ENCODE measurements at regions not wholly inside any gene's neighbourhood (a gene's known extent, or its start where the extent isn't known, plus 50 kb on each side); places are given as distances from the start of the nearest gene placed in this dataset.

DNA sequence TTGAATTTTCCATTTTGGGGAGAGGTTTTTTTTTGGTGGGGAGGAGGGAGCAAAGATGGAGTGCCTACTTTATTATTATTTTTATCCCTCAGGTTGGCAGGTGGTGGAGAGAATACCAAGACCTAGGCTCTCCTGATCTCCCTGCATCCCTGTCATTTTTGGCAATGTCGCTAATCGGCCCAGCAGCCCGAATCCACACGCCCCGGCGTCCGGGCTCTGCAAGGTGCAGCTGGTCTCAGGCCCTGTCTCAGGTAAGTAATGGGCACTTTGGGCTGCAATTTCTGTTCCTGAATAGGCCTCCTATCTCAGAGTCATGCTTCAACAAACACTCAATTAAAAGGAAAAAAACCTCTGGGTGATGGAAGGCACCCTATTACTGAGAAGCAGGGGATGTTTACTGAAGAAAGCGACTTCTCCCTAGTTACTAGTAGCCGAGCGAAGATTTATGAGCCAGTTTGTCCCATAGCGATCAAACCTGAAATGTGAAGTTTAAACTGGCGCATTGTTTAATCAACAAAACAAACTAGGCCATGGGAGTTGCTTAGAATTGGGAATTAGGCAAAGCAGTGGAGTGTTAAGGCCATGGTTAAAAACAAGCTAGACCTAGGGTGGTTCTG is 137.8 kb downstream of the RWDD3 start:
- Histone ChIP-seq H4K20me1 (ENCODE audit: insufficient read depth, low read length) (no peaks in the 10 kb centered on the region), H3K36me3 (ENCODE audit: insufficient read depth, low read length) (no peaks in the 10 kb centered on the region), H2AFZ (ENCODE audit: low read length) (no peak overlapping the region), H3K4me3 (ENCODE audit: insufficient read depth, low read length) (no peak overlapping the region), H3K79me2 (ENCODE audit: insufficient read depth, low read length) (no peaks in the 10 kb centered on the region), H3K4me2 (ENCODE audit: insufficient read depth, low read length) (no peak overlapping the region), H3K27me3 (ENCODE audit: insufficient read depth, low read length) (no peaks in the 10 kb centered on the region), H3K27ac (ENCODE audit: low read depth, low read length) (no peak overlapping the region), H3K9me3 (ENCODE audit: low read depth, low read length) (no peaks in the 10 kb centered on the region), H3K4me1 (ENCODE audit: insufficient read depth, low read length) (no peaks in the 10 kb centered on the region)
- no peak for DNase-seq (ENCODE audit: insufficient read length, low spot score, missing footprints)
- TF ChIP-seq, protein P1, sequence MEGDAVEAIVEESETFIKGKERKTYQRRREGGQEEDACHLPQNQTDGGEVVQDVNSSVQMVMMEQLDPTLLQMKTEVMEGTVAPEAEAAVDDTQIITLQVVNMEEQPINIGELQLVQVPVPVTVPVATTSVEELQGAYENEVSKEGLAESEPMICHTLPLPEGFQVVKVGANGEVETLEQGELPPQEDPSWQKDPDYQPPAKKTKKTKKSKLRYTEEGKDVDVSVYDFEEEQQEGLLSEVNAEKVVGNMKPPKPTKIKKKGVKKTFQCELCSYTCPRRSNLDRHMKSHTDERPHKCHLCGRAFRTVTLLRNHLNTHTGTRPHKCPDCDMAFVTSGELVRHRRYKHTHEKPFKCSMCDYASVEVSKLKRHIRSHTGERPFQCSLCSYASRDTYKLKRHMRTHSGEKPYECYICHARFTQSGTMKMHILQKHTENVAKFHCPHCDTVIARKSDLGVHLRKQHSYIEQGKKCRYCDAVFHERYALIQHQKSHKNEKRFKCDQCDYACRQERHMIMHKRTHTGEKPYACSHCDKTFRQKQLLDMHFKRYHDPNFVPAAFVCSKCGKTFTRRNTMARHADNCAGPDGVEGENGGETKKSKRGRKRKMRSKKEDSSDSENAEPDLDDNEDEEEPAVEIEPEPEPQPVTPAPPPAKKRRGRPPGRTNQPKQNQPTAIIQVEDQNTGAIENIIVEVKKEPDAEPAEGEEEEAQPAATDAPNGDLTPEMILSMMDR (IDR thresholded peaks at IDR 0.05; ENCODE audit: extremely low read depth, low read depth, low read length) = no peak

- Histone ChIP-seq H3K4me2 (ENCODE audit: insufficient read depth, low read length) (no peak overlapping the region), H4K20me1 (ENCODE audit: insufficient read depth, low read length) (no peaks in the 10 kb centered on the region), H3K27me3 (ENCODE audit: insufficient read depth, low read length) (no peaks in the 10 kb centered on the region), H3K36me3 (ENCODE audit: insufficient read depth, low read length) (no peaks in the 10 kb centered on the region), H3K4me1 (ENCODE audit: insufficient read depth, low read length) (no peaks in the 10 kb centered on the region), H3K9me3 (ENCODE audit: low read depth, low read length) (no peaks in the 10 kb centered on the region), H3K4me3 (ENCODE audit: insufficient read depth, low read length) (no peak overlapping the region), H3K27ac (ENCODE audit: low read depth, low read length) (no peak overlapping the region), H2AFZ (ENCODE audit: low read length) (no peak overlapping the region), H3K79me2 (ENCODE audit: insufficient read depth, low read length) (no peaks in the 10 kb centered on the region)
- TF ChIP-seq, protein P1 (IDR thresholded peaks at IDR 0.05; ENCODE audit: extremely low read depth, low read depth, low read length) = no peak
- no peak for DNase-seq (ENCODE audit: insufficient read length, low spot score, missing footprints)
Observed at GRCh38 chr1:95375174-95375573, 141.2 kb downstream of the RWDD3 start.

DNA sequence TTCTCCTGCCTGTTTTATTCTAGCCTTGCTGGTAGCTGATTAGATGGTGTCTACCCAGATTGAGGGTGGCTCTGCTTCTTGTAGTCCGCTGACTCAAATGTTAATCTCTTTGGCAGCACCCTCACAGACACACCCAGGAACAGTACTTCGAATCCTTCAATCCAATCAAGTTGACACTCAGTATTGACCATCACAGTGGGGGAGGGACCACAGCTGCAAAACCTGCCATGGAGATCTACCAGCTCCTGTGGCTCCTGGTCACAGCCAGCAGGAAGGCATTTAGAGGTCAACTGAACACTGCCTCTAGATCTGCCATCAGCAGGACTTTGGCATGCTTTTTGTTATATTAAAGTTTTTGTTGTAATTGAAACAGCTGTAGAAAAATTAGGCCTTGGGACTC is 146.9 kb downstream of the RWDD3 start:
- Histone ChIP-seq H3K79me2 (ENCODE audit: insufficient read depth, low read length) (no peaks in the 10 kb centered on the region), H3K4me2 (ENCODE audit: insufficient read depth, low read length) (no peak overlapping the region), H3K36me3 (ENCODE audit: insufficient read depth, low read length) (no peaks in the 10 kb centered on the region), H3K9me3 (ENCODE audit: low read depth, low read length) (no peaks in the 10 kb centered on the region), H3K27me3 (ENCODE audit: insufficient read depth, low read length) (no peaks in the 10 kb centered on the region), H4K20me1 (ENCODE audit: insufficient read depth, low read length) (no peaks in the 10 kb centered on the region), H3K4me1 (ENCODE audit: insufficient read depth, low read length) (no peaks in the 10 kb centered on the region), H3K27ac (ENCODE audit: low read depth, low read length) (no peak overlapping the region), H3K4me3 (ENCODE audit: insufficient read depth, low read length) (no peak overlapping the region), H2AFZ (ENCODE audit: low read length) (no peak overlapping the region)
- no peak for DNase-seq (ENCODE audit: insufficient read length, low spot score, missing footprints)
- TF ChIP-seq, protein P1 (IDR thresholded peaks at IDR 0.05; ENCODE audit: extremely low read depth, low read depth, low read length) = no peak

GRCh38 chr1:95382000-95382786 is 148.2 kb downstream of the RWDD3 start:
- no peaks in the 10 kb centered on the region for H3K4me1 ChIP-seq (ENCODE audit: insufficient read depth, low read length)
- no peak overlapping the region for H3K27ac ChIP-seq (ENCODE audit: low read depth, low read length)
- no peak overlapping the region for H3K4me3 ChIP-seq (ENCODE audit: insufficient read depth, low read length)
- no peaks in the 10 kb centered on the region for H3K79me2 ChIP-seq (ENCODE audit: insufficient read depth, low read length)
- no peaks in the 10 kb centered on the region for H3K27me3 ChIP-seq (ENCODE audit: insufficient read depth, low read length)
- H2AFZ ChIP-seq (ENCODE audit: low read length) = no peak overlapping the region
- no peaks in the 10 kb centered on the region for H3K9me3 ChIP-seq (ENCODE audit: low read depth, low read length)
- H4K20me1 ChIP-seq (ENCODE audit: insufficient read depth, low read length) = no peaks in the 10 kb centered on the region
- H3K36me3 ChIP-seq (ENCODE audit: insufficient read depth, low read length) = no peaks in the 10 kb centered on the region
- H3K4me2 ChIP-seq (ENCODE audit: insufficient read depth, low read length) = no peak overlapping the region
- DNase-seq (ENCODE audit: insufficient read length, low spot score, missing footprints) = no peak
- TF ChIP-seq, protein P1 (IDR thresholded peaks at IDR 0.05; ENCODE audit: extremely low read depth, low read depth, low read length) = no peak
